Smooth muscle cell (in vitro differentiated cells): ENCODE measurements at regions not wholly inside any gene's neighbourhood (a gene's known extent, or its start where the extent isn't known, plus 50 kb on each side); places are given as distances from the start of the nearest gene placed in this dataset.

Source experiments
- DNase-seq: peaks from one replicate; lab custom pipeline; 2025; ENCODE audit not compliant: unreplicated experiment; lab: John Stamatoyannopoulos, UW
- H2AFZ ChIP-seq: fragments of 200-600 bp; sonication (generic); 2 replicates; pipeline ENCODE4 v1.6.0; 2016; ENCODE audit warnings: antibody characterized with exemption, low read depth, mild to moderate bottlenecking
- H3F3A ChIP-seq: fragments of 200-600 bp; sonication (generic); 2 replicates; pipeline ENCODE4 v1.6.0; 2017; ENCODE audit warnings: antibody characterized with exemption, low read depth
- H3K27ac ChIP-seq: fragments of 200-600 bp; sonication (generic); 2 replicates; pipeline ENCODE4 v1.5.1; 2016; ENCODE audit warnings: low read depth, mild to moderate bottlenecking
- H3K27me3 ChIP-seq: fragments of 200-600 bp; sonication (generic); 2 replicates; pipeline ENCODE4 v1.6.1; 2016; ENCODE audit warnings: low read depth, mild to moderate bottlenecking
- H3K36me3 ChIP-seq: fragments of 200-600 bp; sonication (generic); 2 replicates; pipeline ENCODE4 v1.5.1; 2016; ENCODE audit warnings: low read depth
- H3K4me1 ChIP-seq: fragments of 200-600 bp; sonication (generic); 2 replicates; pipeline ENCODE4 v1.5.1; 2016; ENCODE audit warnings: low read depth
- H3K4me2 ChIP-seq: fragments of 200-600 bp; sonication (generic); 2 replicates; pipeline ENCODE4 v1.6.0; 2016; ENCODE audit warnings: mild to moderate bottlenecking
- H3K4me3 ChIP-seq: fragments of 200-600 bp; sonication (generic); 2 replicates; pipeline ENCODE4 v1.5.1; 2016; ENCODE audit warnings: mild to moderate bottlenecking
- H3K79me2 ChIP-seq: fragments of 200-600 bp; sonication (generic); 2 replicates; pipeline ENCODE4 v1.6.0; 2016; ENCODE audit warnings: low read depth, mild to moderate bottlenecking
- H3K9ac ChIP-seq: fragments of 200-600 bp; sonication (generic); 2 replicates; pipeline ENCODE4 v1.6.0; 2016; ENCODE audit warnings: low read depth
- H3K9me3 ChIP-seq: fragments of 200-600 bp; sonication (generic); replicated peaks from 2 replicates; pipeline ENCODE4 v1.5.1; 2016; ENCODE audit warnings: low read depth
- H4K20me1 ChIP-seq: fragments of 200-600 bp; sonication (generic); 2 replicates; pipeline ENCODE4 v1.6.0; 2016; ENCODE audit warnings: low read depth
- WGBS: methylation state at CpG from one replicate; pipeline ENCODE4 v1.1.7; 2016; ENCODE audit warnings: low lambda C conversion rate; 5-methylcytosine and 5-hydroxymethylcytosine counted together
- TF ChIP-seq, protein P1 (sequence below): fragments of 200-600 bp; sonication (generic); IDR thresholded peaks from 2 replicates; pipeline ENCODE4 v1.5.1; 2017; ENCODE audit warnings: borderline replicate concordance, mild to moderate bottlenecking, antibody characterized with exemption; ENCODE audit not compliant: insufficient read depth, poor library complexity, severe bottlenecking

DNA sequence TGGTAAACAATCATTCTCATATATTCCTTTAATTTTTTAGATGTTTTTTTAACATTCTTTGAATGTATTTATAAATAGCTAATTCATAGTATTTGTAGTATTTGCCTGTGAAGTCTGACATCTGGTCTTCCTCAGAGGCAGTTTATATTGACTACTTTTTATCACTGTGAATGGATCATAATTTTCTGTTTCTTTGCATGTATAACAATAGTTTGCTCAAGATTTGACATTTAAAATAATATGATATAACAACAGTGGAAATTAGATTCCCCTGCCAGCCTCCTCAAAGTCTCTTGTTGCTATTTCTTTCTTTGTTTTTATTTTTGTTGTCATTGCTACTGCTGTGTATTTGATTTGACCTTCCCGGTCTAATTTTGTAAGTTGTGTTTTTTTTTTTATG lies 297.0 kb upstream of the PCDH20 start:
- Histone ChIP-seq H3K4me1 (no peaks in the 10 kb centered on the region), H3K9ac (no peak overlapping the region), H3K4me3 (no peak overlapping the region), H3F3A (no peaks in the 10 kb centered on the region), H3K27me3 (no peaks in the 10 kb centered on the region), H3K79me2 (no peaks in the 10 kb centered on the region), H4K20me1 (no peaks in the 10 kb centered on the region), H2AFZ (no peak overlapping the region), H3K36me3 (no peaks in the 10 kb centered on the region), H3K4me2 (no peak overlapping the region), H3K27ac (no peak overlapping the region), H3K9me3 (no peaks in the 10 kb centered on the region)
- no peak for DNase-seq
- WGBS = 88% methylated on average over 1 of the region's 1 CpG
- TF ChIP-seq, protein P1, sequence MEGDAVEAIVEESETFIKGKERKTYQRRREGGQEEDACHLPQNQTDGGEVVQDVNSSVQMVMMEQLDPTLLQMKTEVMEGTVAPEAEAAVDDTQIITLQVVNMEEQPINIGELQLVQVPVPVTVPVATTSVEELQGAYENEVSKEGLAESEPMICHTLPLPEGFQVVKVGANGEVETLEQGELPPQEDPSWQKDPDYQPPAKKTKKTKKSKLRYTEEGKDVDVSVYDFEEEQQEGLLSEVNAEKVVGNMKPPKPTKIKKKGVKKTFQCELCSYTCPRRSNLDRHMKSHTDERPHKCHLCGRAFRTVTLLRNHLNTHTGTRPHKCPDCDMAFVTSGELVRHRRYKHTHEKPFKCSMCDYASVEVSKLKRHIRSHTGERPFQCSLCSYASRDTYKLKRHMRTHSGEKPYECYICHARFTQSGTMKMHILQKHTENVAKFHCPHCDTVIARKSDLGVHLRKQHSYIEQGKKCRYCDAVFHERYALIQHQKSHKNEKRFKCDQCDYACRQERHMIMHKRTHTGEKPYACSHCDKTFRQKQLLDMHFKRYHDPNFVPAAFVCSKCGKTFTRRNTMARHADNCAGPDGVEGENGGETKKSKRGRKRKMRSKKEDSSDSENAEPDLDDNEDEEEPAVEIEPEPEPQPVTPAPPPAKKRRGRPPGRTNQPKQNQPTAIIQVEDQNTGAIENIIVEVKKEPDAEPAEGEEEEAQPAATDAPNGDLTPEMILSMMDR = no peak

DNA sequence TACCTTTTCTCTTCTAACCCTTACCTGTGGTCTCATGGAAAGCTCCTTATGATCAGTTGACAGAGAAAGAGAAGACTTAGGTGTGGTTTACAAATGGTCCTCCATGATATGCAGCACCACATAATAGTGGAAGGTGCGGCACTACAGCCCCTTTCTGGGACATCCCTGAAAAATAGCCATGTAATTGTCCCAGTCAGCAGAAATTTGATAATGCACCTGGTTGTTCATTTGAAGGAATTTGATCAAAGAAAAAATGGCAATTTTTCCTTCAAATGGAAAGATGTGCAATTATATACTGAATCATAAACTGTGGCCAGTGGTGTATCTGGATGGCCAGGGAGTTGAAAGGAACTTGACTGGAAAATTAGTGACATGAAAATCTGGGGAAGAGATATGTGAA lies 293.6 kb upstream of the PCDH20 start:
- H4K20me1 ChIP-seq = no peaks in the 10 kb centered on the region

DNA sequence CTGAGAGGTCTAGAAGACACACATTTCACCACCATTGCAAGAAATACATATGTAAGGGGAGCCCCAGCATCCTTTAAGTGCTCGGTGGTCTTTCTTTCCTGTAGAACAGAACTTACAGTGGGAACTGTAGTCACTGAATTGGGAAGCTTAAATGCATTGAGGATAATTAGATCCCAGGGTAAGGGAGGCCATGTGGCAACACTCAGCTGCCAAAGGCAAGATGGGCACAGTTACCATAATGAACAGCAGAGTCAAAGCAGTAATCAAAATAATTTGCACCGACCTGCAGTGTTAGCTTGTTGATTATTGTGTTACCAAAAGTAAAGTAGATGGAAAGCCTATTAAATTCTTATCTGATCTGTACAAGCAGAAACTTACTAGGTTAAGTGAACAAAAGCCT lies 291.2 kb upstream of the PCDH20 start:
- no peaks in the 10 kb centered on the region for H3K4me1 ChIP-seq
- 81% methylated on average over 2 of the region's 2 CpGs for WGBS

More for the DNA sequence above, 293.6 kb upstream of the PCDH20 start:
- no peak overlapping the region for H3K9ac ChIP-seq
- no peak overlapping the region for H3K27ac ChIP-seq
- 88% methylated on average over 1 of the region's 1 CpG for WGBS
- H3K36me3 ChIP-seq = no peaks in the 10 kb centered on the region
- no peaks in the 10 kb centered on the region for H3K9me3 ChIP-seq
- H3K4me2 ChIP-seq = no peak overlapping the region
- H2AFZ ChIP-seq = no peak overlapping the region
- no peaks in the 10 kb centered on the region for H3K79me2 ChIP-seq
- H3K4me3 ChIP-seq = no peak overlapping the region
- no peaks in the 10 kb centered on the region for H3K27me3 ChIP-seq
- no peaks in the 10 kb centered on the region for H3F3A ChIP-seq
- no peaks in the 10 kb centered on the region for H3K4me1 ChIP-seq
- DNase-seq = no peak
- TF ChIP-seq, protein P1 = no peak

DNA sequence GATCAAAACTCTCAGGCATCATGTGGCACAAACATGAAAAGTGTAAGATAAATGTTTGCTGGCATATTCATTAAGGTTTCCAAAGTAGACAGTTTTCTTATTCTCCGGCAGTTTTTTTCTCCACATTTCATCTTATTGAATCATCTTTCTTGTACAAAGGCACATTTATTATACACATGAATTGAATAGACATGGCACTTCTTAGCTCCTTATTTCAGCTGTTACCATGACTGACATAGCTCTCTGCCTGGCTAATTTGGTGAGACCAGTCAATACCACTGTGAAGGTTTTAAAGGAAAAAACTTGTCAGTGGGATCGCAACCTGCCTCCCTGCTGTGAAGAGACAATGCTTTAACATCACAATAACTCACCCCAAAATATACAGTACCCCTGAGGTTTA lies 285.0 kb upstream of the PCDH20 start:
- Histone ChIP-seq H3K4me2 (no peak overlapping the region), H4K20me1 (no peaks in the 10 kb centered on the region), H3K27me3 (no peaks in the 10 kb centered on the region), H3K9me3 (no peaks in the 10 kb centered on the region), H3K27ac (no peak overlapping the region), H3K9ac (no peak overlapping the region), H3K4me3 (no peak overlapping the region), H2AFZ (no peak overlapping the region), H3K4me1 (no peaks in the 10 kb centered on the region), H3K79me2 (no peaks in the 10 kb centered on the region), H3F3A (no peaks in the 10 kb centered on the region), H3K36me3 (no peaks in the 10 kb centered on the region)
- TF ChIP-seq, protein P1 = no peak
- DNase-seq = no peak
- 82% methylated on average over 2 of the region's 2 CpGs for WGBS

More for the DNA sequence above, 291.2 kb upstream of the PCDH20 start:
- no peak for DNase-seq
- H3K4me2 ChIP-seq = no peak overlapping the region
- no peak overlapping the region for H3K27ac ChIP-seq
- no peaks in the 10 kb centered on the region for H3K36me3 ChIP-seq
- H2AFZ ChIP-seq = no peak overlapping the region
- no peak overlapping the region for H3K9ac ChIP-seq
- H3K4me3 ChIP-seq = no peak overlapping the region
- H3K27me3 ChIP-seq = no peaks in the 10 kb centered on the region
- H3F3A ChIP-seq = no peaks in the 10 kb centered on the region
- no peaks in the 10 kb centered on the region for H4K20me1 ChIP-seq
- no peaks in the 10 kb centered on the region for H3K9me3 ChIP-seq
- TF ChIP-seq, protein P1 = no peak
- H3K79me2 ChIP-seq = no peaks in the 10 kb centered on the region
